IMR-90 (cell line): ENCODE measurements at regions not wholly inside any gene's neighbourhood (a gene's known extent, or its start where the extent isn't known, plus 50 kb on each side); places are given as distances from the start of the nearest gene placed in this dataset.
"Not testable (repeated sequence)": the region's sequence is repeated elsewhere in the genome, so short reads cannot be mapped to it uniquely, and the experiment has no call there.

Source experiments
- ATAC-seq: fragments of 200-7000 bp; cut with Tn5 transposase; 2 replicates; pipeline ENCODE4 v1.9.1; 2020; ENCODE audit warnings: low read depth, mild to moderate bottlenecking, moderate library complexity
- BruUV-seq: library from RNA; stranded (reverse); fragments of 400-500 nt; replicated peaks from 2 replicates; lab custom pipeline; 2021; lab: Mats Ljungman, UMichigan
- CTCF ChIA-PET: fragments of 300-600 bp; formaldehyde crosslinking; extraction: SDS; loops from one replicate; lab custom pipeline; 2021; ENCODE audit warnings: antibody characterized with exemption; lab: Yijun Ruan, JAX
- POLR2A ChIA-PET: fragments of 300-600 bp; sonication (Branson Sonifier 250); formaldehyde crosslinking; loops from one replicate; lab custom pipeline; 2022; ENCODE audit warnings: antibody characterized with exemption; ENCODE audit not compliant: unreplicated experiment; lab: Charles Lee
- DNase-seq: peaks from one replicate; pipeline ENCODE4 v3.0.0; 2013
- H2AFZ ChIP-seq: replicated peaks from 2 replicates; pipeline ENCODE3; 2013; ENCODE audit warnings: low read length, mild to moderate bottlenecking; ENCODE audit not compliant: poor library complexity
- H2AK5ac ChIP-seq: 2 replicates; pipeline ENCODE4 v1.6.1; 2013; ENCODE audit warnings: low read depth, low read length, inconsistent platforms
- H2AK9ac ChIP-seq: replicated peaks from 2 replicates; pipeline ENCODE3; 2013; ENCODE audit warnings: mild to moderate bottlenecking, low read depth, low read length, moderate library complexity; ENCODE audit not compliant: poor library complexity
- H2BK120ac ChIP-seq: 2 replicates; pipeline ENCODE4 v1.6.1; 2013; ENCODE audit warnings: low read depth, low read length, inconsistent platforms
- H2BK15ac ChIP-seq: 3 replicates; pipeline ENCODE4 v1.6.1; 2013; ENCODE audit warnings: low read depth, low read length, inconsistent platforms
- H2BK20ac ChIP-seq: 2 replicates; pipeline ENCODE4 v1.6.1; 2013; ENCODE audit warnings: low read depth, mild to moderate bottlenecking, inconsistent platforms, low read length, moderate library complexity
- H2BK5ac ChIP-seq: 2 replicates; pipeline ENCODE4 v1.6.1; 2013; ENCODE audit warnings: mild to moderate bottlenecking, low read depth, low read length, inconsistent platforms; ENCODE audit not compliant: poor library complexity, severe bottlenecking
- H3K14ac ChIP-seq: replicated peaks from 2 replicates; pipeline ENCODE4 v1.6.1; 2013; ENCODE audit warnings: low read depth, low read length, inconsistent platforms
- H3K18ac ChIP-seq: 2 replicates; pipeline ENCODE4 v1.6.1; 2013; ENCODE audit warnings: low read depth, low read length, control low read depth
- H3K23ac ChIP-seq: 2 replicates; pipeline ENCODE4 v1.6.1; 2013; ENCODE audit warnings: low read depth, low read length, inconsistent platforms
- H3K27ac ChIP-seq: 2 replicates; pipeline ENCODE4 v1.5.1; 2013; ENCODE audit warnings: mild to moderate bottlenecking, control low read depth, low read length; ENCODE audit not compliant: insufficient read depth
- H3K27me3 ChIP-seq: 2 replicates; pipeline ENCODE4 v1.6.1; 2013; ENCODE audit warnings: low read length; ENCODE audit not compliant: control insufficient read depth, insufficient read depth
- H3K36me3 ChIP-seq: 2 replicates; pipeline ENCODE4 v1.6.1; 2013; ENCODE audit warnings: low read length, mixed read lengths; ENCODE audit not compliant: control insufficient read depth, insufficient read depth
- H3K4ac ChIP-seq: 2 replicates; pipeline ENCODE4 v1.6.1; 2013; ENCODE audit warnings: low read depth, low read length, inconsistent platforms
- H3K4me1 ChIP-seq: 2 replicates; pipeline ENCODE4 v1.6.1; 2013; ENCODE audit warnings: low read length, mixed read lengths; ENCODE audit not compliant: control insufficient read depth, insufficient read depth
- H3K4me2 ChIP-seq: 2 replicates; pipeline ENCODE4 v1.6.1; 2013; ENCODE audit warnings: low read depth, mild to moderate bottlenecking, control low read depth, low read length, moderate library complexity
- H3K4me3 ChIP-seq: 2 replicates; pipeline ENCODE4 v1.5.1; 2013; ENCODE audit warnings: low read depth, mild to moderate bottlenecking, control low read depth, low read length, moderate library complexity; ENCODE audit not compliant: insufficient read depth
- H3K56ac ChIP-seq: 2 replicates; pipeline ENCODE4 v1.6.1; 2013; ENCODE audit warnings: low read length, inconsistent platforms; ENCODE audit not compliant: insufficient read depth; ENCODE audit errors: extremely low read depth
- H3K79me1 ChIP-seq, 2 experiments: 2 replicates each; pipeline ENCODE4 v1.6.1; 2013; ENCODE audit warnings: low read length in 2 of 2, inconsistent platforms in 1 of 2, low read depth in 1 of 2
- H3K9ac ChIP-seq: 2 replicates; pipeline ENCODE4 v1.6.1; 2013; ENCODE audit warnings: low read depth, low read length, control low read depth
- H3K9me1 ChIP-seq: 2 replicates; pipeline ENCODE4 v1.6.1; 2013; ENCODE audit warnings: low read length, inconsistent platforms; ENCODE audit not compliant: insufficient read depth
- H3K9me3 ChIP-seq: 2 replicates; pipeline ENCODE4 v1.6.1; 2013; ENCODE audit warnings: low read length; ENCODE audit not compliant: control insufficient read depth, insufficient read depth
- H4K20me1 ChIP-seq: 2 replicates; pipeline ENCODE4 v1.6.1; 2013; ENCODE audit warnings: low read length, inconsistent platforms; ENCODE audit not compliant: insufficient read depth
- H4K5ac ChIP-seq: 2 replicates; pipeline ENCODE4 v1.6.1; 2013; ENCODE audit warnings: mild to moderate bottlenecking, low read depth, low read length, control low read depth
- H4K8ac ChIP-seq, 2 experiments: 2 replicates each; pipeline ENCODE4 v1.6.1; 2013; ENCODE audit warnings: low read depth in 2 of 2, low read length in 2 of 2, control low read depth in 1 of 2, inconsistent platforms in 1 of 2
- H4K91ac ChIP-seq: 2 replicates; pipeline ENCODE4 v1.6.1; 2013; ENCODE audit warnings: low read depth, low read length, inconsistent platforms; ENCODE audit not compliant: insufficient read depth
- WGBS, 2 experiments: methylation state at CpG; one replicate each; pipeline versions ENCODE4 v1.1.5 to v1.1.7; 2013; ENCODE audit warnings: missing lambda C conversion rate in 2 of 2; ENCODE audit not compliant: insufficient read length in 1 of 2; ENCODE audit errors: extremely low coverage in 2 of 2; 5-methylcytosine and 5-hydroxymethylcytosine counted together
- dilution Hi-C: fragments of 300-500 bp; cut with HindIII; formaldehyde crosslinking; loops from one replicate; pipeline ENCODE4 v1.14.3; 2018; ENCODE audit warnings: low sequenced_read_pairs; ENCODE audit not compliant: unreplicated experiment
- in situ Hi-C: fragments of 300-500 bp; cut with MboI; formaldehyde crosslinking; loops from 3 replicates; pipeline ENCODE4 v1.14.3; 2019; ENCODE audit warnings: low sequenced_read_pairs, inconsistent platforms, mixed read lengths
- intact Hi-C: fragments of 100-400 bp; cut with micrococcal nuclease; formaldehyde crosslinking; loops from 2 replicates; pipeline ENCODE4 v1.10.0; 2022

DNA sequence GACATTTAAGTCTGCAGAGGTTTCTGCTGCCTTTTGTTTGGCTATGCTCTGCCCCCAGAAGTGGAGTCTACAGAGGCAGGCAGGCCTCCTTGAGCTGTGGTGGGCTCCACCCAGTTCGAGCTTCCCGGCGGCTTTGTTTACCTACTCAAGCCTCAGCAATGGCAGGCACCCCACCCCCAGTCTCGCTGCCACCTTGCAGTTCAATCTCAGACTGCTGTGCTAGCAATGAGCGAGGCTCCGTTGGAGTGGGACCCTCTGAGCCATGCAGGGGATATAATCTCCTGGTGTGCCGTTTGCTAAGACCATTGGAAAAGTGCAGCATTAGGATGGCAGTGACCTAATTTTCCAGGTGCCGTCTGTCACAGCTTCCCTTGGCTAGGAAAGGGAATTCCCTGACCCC lies 216.1 kb upstream of the DDI1 start:
- H3K23ac ChIP-seq, H2BK20ac ChIP-seq, H3K4me3 ChIP-seq, H2BK15ac ChIP-seq, H3K14ac ChIP-seq, H3K18ac ChIP-seq, CTCF ChIA-PET, H3K36me3 ChIP-seq, POLR2A ChIA-PET, H4K8ac ChIP-seq, H4K5ac ChIP-seq, H2BK120ac ChIP-seq, H3K27ac ChIP-seq, ATAC-seq, H4K91ac ChIP-seq, H3K9me3 ChIP-seq, H4K20me1 ChIP-seq, H3K27me3 ChIP-seq, dilution Hi-C loops, H3K79me1 ChIP-seq, in situ Hi-C loops, H2BK5ac ChIP-seq, H3K9ac ChIP-seq, H3K4me1 ChIP-seq, H2AK9ac ChIP-seq, H3K9me1 ChIP-seq, BruUV-seq, DNase-seq, H2AK5ac ChIP-seq, H3K4me2 ChIP-seq, H3K56ac ChIP-seq, intact Hi-C loops, H3K4ac ChIP-seq, H2AFZ ChIP-seq: not testable (repeated sequence)
- WGBS, 2 experiments, result 82% methylated on average over 4 of the region's 8 CpGs; no CpG with 5 or more reads in 1 of the 2 experiments
